ENCODE measurements at regions not wholly inside any gene's neighbourhood (a gene's known extent, or its start where the extent isn't known, plus 50 kb on each side); places are given as distances from the start of the nearest gene placed in this dataset.

GRCh38 chr12:24143928-24144327, 194.5 kb upstream of the SOX5 start:
- DNase-seq (ENCODE audit: low read depth), result no peak

GRCh38 chr12:24139035-24139434, 189.6 kb upstream of the SOX5 start:
- DNase-seq (ENCODE audit: low read depth), result no peak

GRCh38 chr12:24138041-24138440, 188.6 kb upstream of the SOX5 start:
- no peak for DNase-seq (ENCODE audit: low read depth)

DNA sequence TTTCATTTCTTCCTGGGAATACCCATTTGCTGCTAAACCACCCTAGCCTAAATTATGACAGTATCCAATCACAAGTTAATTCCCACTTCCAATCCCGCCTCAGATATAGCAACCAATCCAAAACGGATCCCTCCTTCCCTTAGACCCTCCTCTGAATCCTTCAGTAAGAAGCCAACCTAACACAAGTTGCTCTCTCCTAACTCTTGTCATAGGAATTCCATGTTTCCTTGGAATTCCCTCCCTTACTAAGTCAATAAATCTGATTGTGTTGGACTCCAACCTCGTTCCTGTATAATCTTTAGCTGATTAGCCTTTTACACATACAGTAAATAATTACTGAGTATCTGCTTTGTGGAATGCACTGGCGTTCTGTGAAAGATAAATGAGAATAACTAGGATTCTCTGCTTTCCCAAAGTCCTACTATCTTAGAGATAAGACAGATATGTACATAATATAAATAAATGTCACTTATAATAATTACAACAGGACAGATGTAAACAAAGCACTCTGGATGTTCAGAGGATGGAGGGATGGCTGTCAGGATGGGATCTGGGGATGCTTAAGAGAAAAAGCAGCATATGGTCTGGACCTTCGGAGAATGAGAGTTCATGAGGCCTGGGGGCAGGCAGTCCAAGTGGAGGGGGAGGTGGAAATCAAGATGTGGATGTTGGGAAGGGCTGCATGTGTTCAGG, 185.8 kb upstream of the SOX5 start:
- no peak for DNase-seq (ENCODE audit: low read depth)

DNA sequence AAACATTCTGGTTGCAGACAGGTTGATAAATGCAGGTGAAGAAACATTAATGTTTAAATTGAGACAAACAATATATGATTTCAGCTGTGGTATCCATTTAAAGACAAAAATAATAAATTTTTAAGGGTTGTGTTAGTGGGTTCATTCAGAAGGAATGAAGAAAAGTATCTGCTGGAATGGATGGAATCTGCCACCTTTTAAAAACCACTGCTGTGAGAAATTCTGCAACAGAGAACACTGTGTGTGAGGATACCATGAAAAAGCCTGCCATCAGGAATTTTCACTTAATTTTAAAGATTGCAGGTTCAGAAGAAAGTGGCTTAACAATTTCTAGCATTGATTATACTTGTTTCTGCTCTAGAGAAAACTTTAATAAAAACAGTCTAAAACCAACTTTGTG, 184.6 kb upstream of the SOX5 start:
- DNase-seq (ENCODE audit: low read depth), result no peak

DNA sequence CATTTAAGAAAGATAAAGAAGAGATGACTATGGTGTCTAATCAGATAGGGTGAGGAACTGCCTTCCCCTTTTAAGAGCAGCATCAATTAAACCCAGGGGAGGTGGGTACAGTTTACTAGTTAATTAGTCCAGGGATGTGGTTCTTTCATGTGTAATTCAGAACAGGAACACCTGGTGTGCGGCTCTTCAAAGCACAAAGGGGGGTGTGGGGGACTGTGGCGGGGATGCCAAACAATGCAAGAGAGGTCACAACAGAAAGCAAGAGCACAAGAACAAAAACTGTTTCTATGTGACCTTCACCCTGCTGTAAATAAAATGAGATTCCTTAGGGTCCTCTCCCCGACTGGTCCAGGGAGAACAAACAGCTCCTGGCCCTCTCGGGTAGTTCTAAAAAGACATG, 183.9 kb upstream of the SOX5 start:
- DNase-seq (ENCODE audit: low read depth), result no peak

- DNase-seq (ENCODE audit: low read depth), result no peak
These were observed 178.7 kb upstream of the SOX5 start for GRCh38 chr12:24127919-24128721.

GRCh38 chr12:24125280-24125679, 175.8 kb upstream of the SOX5 start:
- DNase-seq (ENCODE audit: low read depth), result no peak

- DNase-seq (ENCODE audit: low read depth), result no peak
These were observed 172.4 kb upstream of the SOX5 start for GRCh38 chr12:24121911-24122310.

DNA sequence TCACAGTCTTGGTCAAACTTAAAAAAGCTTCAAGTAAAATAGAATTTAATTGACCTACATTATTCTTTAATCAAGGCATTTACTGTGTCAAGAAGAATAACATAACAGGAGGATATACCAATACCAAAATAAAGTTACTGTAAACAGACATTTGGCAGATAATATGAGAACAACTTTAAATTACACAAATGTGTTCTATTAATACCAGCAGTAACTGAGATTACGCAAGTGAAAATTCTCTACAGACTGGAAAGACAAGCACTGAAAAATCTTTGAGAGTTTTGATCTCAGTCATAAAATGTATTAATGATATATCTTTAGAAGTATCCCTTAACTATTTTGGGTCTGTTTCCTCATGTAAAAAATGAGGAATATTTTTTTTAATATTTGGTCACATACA, 169.2 kb upstream of the SOX5 start:
- DNase-seq (ENCODE audit: low read depth), result no peak

- no peak for DNase-seq (ENCODE audit: low read depth)
These were observed 167.1 kb upstream of the SOX5 start for GRCh38 chr12:24116548-24116947.

GRCh38 chr12:24113701-24114100, 164.2 kb upstream of the SOX5 start:
- DNase-seq (ENCODE audit: low read depth), result no peak

- DNase-seq (ENCODE audit: low read depth), result no peak
These were observed 162.1 kb upstream of the SOX5 start for GRCh38 chr12:24111616-24112015.

DNA sequence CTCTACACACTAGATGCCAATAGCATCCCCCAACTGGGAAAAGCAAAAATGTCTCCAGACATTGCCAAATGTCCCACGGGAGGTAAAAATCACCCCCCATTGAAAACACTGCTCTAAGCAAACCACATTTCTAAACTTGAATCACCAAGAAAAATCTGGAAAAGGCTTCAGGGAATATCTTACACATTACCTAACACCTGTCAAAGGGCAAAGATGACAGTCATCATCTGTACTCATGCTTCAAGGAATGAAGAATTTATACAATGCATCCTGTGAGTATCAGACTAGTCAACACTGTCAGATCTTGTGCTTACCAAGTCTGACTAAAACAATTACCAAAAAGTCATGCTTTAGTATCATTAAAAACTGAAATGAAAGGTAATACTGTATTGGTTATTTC, 161.6 kb upstream of the SOX5 start:
- DNase-seq (ENCODE audit: low read depth), result no peak

DNA sequence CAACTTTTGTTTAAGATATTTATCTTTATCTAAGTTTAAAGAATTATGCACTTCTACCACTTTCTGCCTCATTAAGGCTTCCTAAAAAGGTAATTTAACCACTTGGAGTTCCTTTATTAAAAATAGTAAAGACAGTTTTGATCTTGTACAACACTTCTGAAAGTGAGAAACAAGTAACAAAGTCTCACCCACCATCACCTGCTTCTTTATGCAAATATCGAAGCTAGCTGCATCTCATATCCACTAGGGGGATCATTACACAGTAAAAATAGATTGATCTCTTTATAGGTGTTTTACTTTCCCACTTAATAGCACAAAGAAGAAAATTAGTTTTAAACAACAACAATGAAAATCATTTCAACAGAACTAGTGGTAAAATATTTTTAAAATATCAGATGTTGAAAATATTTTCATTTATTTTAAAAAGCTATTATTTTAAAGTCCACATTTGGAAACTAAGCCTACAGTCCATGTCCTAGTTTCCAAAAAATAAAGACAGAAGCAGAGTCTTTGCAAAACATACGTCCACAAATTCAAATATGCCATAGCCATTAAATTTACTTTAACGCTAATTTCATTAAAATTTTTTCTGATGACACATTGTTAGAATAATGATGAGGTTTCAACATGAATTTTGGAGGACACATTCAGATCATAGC, 160.0 kb upstream of the SOX5 start:
- no peak for DNase-seq (ENCODE audit: low read depth)

DNA sequence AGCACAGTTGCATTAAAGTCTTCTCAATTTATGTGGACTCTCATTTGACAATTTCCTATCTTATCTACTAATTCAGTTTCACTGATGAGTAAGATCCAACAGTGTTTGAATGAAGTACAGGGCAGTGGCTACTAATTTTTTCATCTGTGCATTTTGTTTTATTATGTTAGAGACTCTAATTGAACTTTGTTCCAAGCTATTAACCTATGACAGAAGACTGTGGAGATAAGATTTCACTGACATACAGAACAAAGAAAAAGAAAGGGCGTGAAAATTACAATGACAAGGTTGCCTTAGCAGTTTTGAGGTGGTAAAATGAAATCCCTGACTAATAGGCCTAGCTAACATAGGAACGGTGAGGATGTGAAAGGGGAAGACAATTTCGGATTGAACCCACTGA, 153.2 kb upstream of the SOX5 start:
- no peak for DNase-seq (ENCODE audit: low read depth)

DNA sequence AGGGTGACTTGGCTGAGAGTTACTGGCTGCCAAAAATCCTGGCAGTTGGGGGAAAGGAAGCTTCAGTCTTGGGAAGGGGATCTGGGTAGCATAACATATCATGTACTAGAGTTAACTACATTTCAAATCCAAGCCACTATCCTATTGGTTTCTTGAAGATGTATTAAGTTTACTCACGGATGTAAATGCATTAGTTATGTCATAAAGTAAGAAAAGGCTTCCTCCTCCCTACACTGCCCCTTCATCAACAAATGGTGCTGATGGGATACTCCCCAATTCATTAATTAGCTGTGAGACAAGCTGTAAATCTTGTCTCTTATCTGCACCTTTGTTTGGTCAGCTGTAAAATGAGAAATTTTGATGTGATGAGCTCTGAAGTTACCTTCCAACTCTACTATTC, 150.1 kb upstream of the SOX5 start:
- no peak for DNase-seq (ENCODE audit: low read depth)

DNA sequence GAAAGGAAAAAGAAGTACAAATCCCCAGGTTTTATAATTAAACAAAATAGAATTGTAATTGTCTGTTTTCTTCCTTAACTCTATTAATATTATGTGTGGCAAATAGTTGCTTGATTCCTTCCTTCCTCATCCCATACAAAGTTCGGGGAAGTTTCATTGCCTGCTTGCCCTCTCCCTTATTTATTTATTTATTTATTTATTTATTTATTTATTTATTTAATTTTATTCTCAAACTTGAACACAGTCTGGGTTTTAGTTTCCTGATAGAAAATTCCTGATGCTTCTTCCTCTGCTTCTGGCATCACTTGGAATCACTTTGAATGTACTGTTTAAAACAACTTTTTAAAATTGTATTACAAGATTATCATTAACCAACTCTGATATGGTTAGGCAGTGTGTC, 145.8 kb upstream of the SOX5 start:
- no peak for DNase-seq (ENCODE audit: low read depth)

GRCh38 chr12:24089510-24089890, 140.0 kb upstream of the SOX5 start:
- DNase-seq (ENCODE audit: low read depth), result no peak

- DNase-seq (ENCODE audit: low read depth), result no peak
These were observed 139.5 kb upstream of the SOX5 start for GRCh38 chr12:24088751-24089509.

- DNase-seq (ENCODE audit: low read depth), result no peak
These were observed 137.8 kb upstream of the SOX5 start for GRCh38 chr12:24087294-24087693.

GRCh38 chr12:24084800-24085199, 135.3 kb upstream of the SOX5 start:
- no peak for DNase-seq (ENCODE audit: low read depth)
